ENCODE measurements at regions not wholly inside any gene's neighbourhood (a gene's known extent, or its start where the extent isn't known, plus 50 kb on each side); places are given as distances from the start of the nearest gene placed in this dataset.

DNA sequence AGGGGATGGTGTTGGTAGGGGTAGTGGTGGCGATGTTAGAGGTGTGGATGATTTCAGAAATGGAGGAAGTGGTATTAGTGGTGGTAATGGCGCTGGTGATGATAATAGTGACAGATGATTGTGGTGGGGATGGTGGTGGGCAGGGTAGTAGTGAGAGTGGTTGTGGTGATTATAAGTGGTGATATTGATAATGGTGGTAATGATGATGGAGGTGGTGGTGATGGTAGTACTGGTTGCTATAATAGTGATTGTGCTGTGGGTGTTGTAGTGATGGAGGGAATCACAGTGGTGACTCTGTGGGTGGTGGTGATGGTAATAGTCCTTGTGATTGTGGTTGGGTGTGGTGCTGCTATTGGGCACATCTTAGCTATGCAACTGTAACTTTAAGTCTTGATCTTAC lies 61.6 kb upstream of the TBX20 start:
- TF ChIP-seq RAD21 (conservative IDR thresholded peaks at IDR 0.05) (no peak), MXI1 (conservative IDR thresholded peaks at IDR 0.05; ENCODE audit: poor library complexity, severe bottlenecking) (no peak), TAF1 (IDR thresholded peaks at IDR 0.05; ENCODE audit: low read depth) (no peak), POLR2AphosphoS5 (IDR thresholded peaks at IDR 0.05) (no peak), EP300 (conservative IDR thresholded peaks at IDR 0.05; ENCODE audit: poor library complexity, severe bottlenecking) (no peak), SMC3 (conservative IDR thresholded peaks at IDR 0.05; ENCODE audit: poor library complexity) (no peak), EZH2 (IDR thresholded peaks at IDR 0.05; ENCODE audit: borderline replicate concordance, insufficient read depth, low read length, poor library complexity, severe bottlenecking) (no peak)
- TF ChIP-seq, protein P1, sequence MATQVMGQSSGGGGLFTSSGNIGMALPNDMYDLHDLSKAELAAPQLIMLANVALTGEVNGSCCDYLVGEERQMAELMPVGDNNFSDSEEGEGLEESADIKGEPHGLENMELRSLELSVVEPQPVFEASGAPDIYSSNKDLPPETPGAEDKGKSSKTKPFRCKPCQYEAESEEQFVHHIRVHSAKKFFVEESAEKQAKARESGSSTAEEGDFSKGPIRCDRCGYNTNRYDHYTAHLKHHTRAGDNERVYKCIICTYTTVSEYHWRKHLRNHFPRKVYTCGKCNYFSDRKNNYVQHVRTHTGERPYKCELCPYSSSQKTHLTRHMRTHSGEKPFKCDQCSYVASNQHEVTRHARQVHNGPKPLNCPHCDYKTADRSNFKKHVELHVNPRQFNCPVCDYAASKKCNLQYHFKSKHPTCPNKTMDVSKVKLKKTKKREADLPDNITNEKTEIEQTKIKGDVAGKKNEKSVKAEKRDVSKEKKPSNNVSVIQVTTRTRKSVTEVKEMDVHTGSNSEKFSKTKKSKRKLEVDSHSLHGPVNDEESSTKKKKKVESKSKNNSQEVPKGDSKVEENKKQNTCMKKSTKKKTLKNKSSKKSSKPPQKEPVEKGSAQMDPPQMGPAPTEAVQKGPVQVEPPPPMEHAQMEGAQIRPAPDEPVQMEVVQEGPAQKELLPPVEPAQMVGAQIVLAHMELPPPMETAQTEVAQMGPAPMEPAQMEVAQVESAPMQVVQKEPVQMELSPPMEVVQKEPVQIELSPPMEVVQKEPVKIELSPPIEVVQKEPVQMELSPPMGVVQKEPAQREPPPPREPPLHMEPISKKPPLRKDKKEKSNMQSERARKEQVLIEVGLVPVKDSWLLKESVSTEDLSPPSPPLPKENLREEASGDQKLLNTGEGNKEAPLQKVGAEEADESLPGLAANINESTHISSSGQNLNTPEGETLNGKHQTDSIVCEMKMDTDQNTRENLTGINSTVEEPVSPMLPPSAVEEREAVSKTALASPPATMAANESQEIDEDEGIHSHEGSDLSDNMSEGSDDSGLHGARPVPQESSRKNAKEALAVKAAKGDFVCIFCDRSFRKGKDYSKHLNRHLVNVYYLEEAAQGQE (IDR thresholded peaks at IDR 0.05; ENCODE audit: borderline replicate concordance) = no peak
- TF ChIP-seq, protein P2, sequence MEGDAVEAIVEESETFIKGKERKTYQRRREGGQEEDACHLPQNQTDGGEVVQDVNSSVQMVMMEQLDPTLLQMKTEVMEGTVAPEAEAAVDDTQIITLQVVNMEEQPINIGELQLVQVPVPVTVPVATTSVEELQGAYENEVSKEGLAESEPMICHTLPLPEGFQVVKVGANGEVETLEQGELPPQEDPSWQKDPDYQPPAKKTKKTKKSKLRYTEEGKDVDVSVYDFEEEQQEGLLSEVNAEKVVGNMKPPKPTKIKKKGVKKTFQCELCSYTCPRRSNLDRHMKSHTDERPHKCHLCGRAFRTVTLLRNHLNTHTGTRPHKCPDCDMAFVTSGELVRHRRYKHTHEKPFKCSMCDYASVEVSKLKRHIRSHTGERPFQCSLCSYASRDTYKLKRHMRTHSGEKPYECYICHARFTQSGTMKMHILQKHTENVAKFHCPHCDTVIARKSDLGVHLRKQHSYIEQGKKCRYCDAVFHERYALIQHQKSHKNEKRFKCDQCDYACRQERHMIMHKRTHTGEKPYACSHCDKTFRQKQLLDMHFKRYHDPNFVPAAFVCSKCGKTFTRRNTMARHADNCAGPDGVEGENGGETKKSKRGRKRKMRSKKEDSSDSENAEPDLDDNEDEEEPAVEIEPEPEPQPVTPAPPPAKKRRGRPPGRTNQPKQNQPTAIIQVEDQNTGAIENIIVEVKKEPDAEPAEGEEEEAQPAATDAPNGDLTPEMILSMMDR (IDR thresholded peaks at IDR 0.05; ENCODE audit: poor library complexity, severe bottlenecking) = no peak
- Histone ChIP-seq H3K9me3 (ENCODE audit: low read length) (peaks cover 4% of the 10 kb centered on the region), H3K27me3 (ENCODE audit: insufficient read depth, low read depth, low read length) (no peaks in the 10 kb centered on the region), H4K20me1 (ENCODE audit: insufficient read depth) (no peaks in the 10 kb centered on the region), H2AFZ (ENCODE audit: low read depth, low read length) (no peak overlapping the region), H3K4me3 (ENCODE audit: low read length) (no peak overlapping the region), H3K9ac (ENCODE audit: low read length) (no peak overlapping the region), H3K79me2 (replicated peaks; ENCODE audit: insufficient read depth, low read length) (no peaks in the 10 kb centered on the region), H3K9me2 (ENCODE audit: insufficient read depth, low read length) (no peaks in the 10 kb centered on the region), H3K36me3 (ENCODE audit: insufficient read depth, low read length) (no peaks in the 10 kb centered on the region), H3F3A (ENCODE audit: insufficient read depth, low read length, poor library complexity, severe bottlenecking) (no peaks in the 10 kb centered on the region), H3K4me2 (ENCODE audit: low read length) (no peak overlapping the region), H3K27ac (ENCODE audit: low read length) (no peak overlapping the region)

DNA sequence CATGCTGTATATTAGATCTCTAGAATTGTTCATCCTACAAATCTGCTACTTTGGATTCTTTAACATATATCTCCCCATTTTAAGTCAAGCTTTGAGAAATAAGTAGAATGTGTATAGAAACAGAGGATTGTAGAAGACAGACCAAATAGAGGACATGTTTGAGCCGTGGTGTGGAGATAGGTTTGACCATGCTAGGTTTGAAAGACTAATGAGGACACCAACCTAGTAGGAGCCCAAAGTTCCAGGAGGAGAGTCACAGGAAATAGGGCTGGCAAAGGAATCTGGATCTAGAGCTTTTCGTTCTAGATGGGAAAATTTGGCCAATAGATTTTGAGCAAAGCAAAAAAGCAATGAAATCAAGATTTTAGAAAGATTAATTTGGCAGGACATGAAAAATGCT lies 60.5 kb upstream of the TBX20 start:
- Histone ChIP-seq H2AFZ (ENCODE audit: low read depth, low read length) (no peak overlapping the region), H3K9me3 (ENCODE audit: low read length) (peaks cover 4% of the 10 kb centered on the region), H3K27ac (ENCODE audit: low read length) (no peak overlapping the region), H3K27me3 (ENCODE audit: insufficient read depth, low read depth, low read length) (no peaks in the 10 kb centered on the region), H3K4me3 (ENCODE audit: low read length) (no peak overlapping the region), H3K79me2 (replicated peaks; ENCODE audit: insufficient read depth, low read length) (no peaks in the 10 kb centered on the region), H3K4me2 (ENCODE audit: low read length) (no peak overlapping the region), H3K9me2 (ENCODE audit: insufficient read depth, low read length) (no peaks in the 10 kb centered on the region), H4K20me1 (ENCODE audit: insufficient read depth) (no peaks in the 10 kb centered on the region), H3K9ac (ENCODE audit: low read length) (no peak overlapping the region), H3K36me3 (ENCODE audit: insufficient read depth, low read length) (no peaks in the 10 kb centered on the region), H3F3A (ENCODE audit: insufficient read depth, low read length, poor library complexity, severe bottlenecking) (no peaks in the 10 kb centered on the region)
- TF ChIP-seq, protein P1 (IDR thresholded peaks at IDR 0.05; ENCODE audit: borderline replicate concordance) = no peak
- no peak for TF ChIP-seq SMC3 (conservative IDR thresholded peaks at IDR 0.05; ENCODE audit: poor library complexity)
- TF ChIP-seq EZH2 (IDR thresholded peaks at IDR 0.05; ENCODE audit: borderline replicate concordance, insufficient read depth, low read length, poor library complexity, severe bottlenecking) = no peak
